ENCODE measurements at regions not wholly inside any gene's neighbourhood (a gene's known extent, or its start where the extent isn't known, plus 50 kb on each side); places are given as distances from the start of the nearest gene placed in this dataset.

DNA sequence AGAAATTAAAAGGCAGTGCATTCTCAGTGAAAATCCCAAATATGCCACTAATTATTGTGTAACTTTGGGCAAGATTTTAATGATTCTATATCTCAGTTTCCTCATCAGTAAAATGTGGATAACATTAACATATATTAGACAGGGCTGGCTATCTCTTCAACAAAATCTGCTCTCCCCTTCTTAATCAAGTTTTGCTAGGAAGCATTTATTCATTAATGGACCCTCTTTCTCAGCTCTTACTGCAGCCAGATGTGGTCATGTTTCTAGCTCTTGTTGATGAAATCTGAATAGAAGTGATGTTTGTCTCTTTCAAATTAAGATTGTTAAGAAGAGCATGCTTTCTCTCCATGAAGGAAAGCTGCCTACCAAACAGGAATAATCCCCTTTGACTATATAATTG is 84.4 kb upstream of the PPFIA2 start:
- FAIRE-seq (no peak), DNase-seq (ENCODE audit: low spot score in 2 of 2) (no peak)

DNA sequence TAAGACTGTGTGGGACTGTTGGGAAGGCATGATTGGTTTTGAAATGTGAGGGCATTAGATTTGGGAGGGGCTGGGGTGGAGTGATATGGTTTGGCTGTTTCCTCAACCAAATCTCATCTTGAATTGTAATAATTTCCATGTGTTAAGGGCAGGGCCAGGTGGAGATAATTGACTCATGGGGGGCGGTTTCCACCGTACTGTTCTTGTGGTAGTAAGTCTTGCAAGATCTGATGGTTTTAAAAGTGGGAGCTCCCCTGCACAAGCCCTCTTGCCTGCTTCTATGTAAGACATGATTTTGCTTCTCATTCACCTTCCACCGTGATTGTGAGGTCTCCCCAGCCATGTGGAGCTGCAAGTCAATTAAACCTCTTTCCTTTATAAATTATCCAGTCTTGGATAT is 76.6 kb upstream of the PPFIA2 start:
- FAIRE-seq = no peak

DNA sequence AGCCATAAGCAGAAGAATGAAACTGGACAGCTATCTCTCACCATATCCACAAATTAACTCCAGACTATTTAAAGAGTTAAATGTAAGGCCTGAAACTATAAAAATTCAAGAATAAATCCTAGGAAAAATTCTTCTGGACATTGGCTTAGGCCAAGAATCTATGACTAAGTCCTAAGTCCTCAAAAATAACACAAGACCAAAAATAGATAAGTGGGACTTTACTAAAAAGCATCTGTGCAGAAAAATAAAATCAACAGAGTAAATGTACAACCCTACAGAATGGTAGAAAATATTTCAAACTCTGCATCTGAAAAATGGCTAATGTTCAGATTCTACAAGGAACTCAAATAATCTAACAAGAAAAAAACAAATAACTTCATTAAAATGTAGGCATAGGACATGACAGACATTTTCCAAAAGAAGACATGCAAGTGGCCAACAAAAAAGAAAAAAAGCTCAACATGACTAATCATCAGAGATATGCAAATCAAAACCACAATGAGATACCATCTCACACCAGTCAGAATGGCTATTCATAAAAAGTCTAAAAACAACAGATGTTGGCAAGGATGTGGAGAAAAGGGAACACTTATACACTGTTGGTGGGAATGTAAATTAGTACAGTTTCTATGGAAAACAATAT is 61.0 kb upstream of the PPFIA2 start:
- DNase-seq (ENCODE audit: low spot score in 2 of 2) (no peak), FAIRE-seq (no peak)

More for the DNA sequence above, 76.6 kb upstream of the PPFIA2 start:
- no peak for DNase-seq (ENCODE audit: low spot score in 2 of 2)

DNA sequence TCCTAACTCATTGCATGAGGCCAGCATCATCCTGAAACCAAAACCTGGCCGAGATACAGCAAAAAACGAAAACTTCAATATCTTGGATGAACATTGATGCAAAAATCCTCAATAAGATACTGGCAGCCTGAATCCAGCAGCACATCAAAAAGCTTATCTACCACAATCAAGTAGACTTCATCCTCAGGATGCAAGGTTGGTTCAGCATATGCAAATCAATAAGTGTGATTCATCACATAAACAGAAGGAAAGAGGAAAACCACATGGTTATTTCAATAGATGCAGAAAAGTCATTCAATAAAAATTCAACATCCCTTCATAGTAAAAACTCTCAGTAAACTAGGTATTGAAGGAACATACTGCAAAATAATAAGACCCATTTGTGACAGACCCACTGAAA is 56.5 kb upstream of the PPFIA2 start:
- DNase-seq (ENCODE audit: low spot score in 2 of 2) (no peak), FAIRE-seq (no peak)

DNA sequence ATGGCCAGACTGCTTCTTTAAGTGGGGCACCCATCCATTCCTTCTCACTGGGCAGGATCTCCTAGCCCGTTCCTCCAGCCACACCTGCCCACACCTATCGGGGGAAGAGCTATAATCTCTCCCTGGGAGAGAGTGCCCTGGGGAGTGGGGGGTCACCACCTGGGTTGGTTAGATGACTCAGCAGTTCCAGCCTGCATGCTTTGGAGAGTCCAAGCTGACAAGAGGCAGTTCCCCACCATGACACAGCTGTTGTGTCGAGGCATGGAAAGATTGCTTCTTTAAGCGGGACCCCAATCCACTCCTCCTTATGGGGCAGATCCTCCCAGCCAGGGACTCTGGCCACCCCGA is 52.6 kb upstream of the PPFIA2 start:
- FAIRE-seq = no peak
- no peak for DNase-seq (ENCODE audit: low spot score in 2 of 2)

DNA sequence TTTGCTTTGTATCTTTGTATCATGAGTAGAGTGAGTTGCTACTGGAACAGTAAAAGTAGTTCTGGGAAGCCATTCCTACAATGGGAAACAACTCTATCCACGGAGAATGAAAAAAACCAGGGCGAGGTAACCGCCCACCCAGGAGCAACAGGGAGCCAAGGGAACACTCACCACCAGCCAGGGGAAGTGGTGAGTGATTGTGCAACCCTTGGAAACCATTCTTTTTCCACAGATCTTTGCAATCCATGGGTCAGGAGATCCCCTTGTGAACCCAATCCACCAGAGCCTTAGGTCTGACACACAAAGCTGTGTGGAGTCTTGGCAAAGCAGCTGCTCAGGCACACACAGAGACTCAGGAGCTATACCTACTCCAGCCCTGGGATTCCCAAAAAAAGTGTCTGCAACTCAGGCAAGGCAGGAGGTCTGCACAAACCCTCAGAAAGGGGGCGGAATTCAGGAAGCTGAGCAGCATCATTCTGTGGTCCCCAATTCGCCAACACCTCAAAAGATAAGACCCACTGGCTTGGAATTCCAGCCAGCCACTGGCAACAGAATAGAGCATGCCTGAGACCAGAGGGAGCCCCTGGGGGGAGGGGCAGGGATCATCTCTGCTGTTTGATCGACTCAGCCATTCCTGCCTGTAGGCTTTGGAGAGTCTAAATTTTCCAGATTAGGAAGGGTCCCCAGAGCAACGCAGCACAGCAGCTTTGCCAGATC is 52.1 kb upstream of the PPFIA2 start:
- FAIRE-seq = no peak

DNA sequence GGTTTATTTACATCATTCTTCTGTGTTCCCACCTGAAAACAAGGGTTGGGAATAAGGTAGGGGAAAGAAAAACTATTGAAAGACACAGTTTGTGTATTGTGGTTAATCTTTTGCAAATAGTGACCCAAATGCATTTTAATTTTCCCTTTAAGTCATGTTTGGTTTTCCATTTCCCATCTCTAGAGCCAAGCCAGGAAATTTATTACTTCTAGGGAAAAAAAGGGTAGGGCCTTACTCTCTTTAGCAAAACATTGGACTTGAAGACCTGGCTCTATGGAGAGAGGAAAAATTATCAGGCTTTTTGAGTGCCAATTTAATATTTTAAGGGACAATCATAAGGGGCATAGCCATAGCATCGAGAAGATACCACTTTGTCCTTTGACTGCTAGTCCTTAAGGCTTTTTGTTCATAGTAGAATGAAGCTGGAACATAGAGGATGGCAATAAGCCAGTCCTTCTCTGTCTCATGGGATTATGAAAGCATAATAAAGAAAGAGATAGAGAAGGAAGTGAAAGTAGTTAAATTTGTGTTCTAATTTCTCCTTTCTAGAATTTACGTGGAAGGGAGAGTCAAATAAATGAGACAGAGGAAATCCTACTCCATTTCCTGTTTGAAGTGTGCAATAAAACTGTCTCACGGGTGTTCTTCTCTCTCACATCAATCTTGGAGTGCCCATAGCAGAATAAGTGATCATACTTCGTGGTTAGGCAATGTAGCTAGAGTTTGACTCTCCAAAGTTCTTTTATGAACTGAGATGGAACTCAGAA is 50.9 kb upstream of the PPFIA2 start:
- DNase-seq (ENCODE audit: low spot score in 2 of 2) (no peak), FAIRE-seq (no peak)

More for the DNA sequence above, 52.1 kb upstream of the PPFIA2 start:
- DNase-seq (ENCODE audit: low spot score in 2 of 2) = no peak

DNA sequence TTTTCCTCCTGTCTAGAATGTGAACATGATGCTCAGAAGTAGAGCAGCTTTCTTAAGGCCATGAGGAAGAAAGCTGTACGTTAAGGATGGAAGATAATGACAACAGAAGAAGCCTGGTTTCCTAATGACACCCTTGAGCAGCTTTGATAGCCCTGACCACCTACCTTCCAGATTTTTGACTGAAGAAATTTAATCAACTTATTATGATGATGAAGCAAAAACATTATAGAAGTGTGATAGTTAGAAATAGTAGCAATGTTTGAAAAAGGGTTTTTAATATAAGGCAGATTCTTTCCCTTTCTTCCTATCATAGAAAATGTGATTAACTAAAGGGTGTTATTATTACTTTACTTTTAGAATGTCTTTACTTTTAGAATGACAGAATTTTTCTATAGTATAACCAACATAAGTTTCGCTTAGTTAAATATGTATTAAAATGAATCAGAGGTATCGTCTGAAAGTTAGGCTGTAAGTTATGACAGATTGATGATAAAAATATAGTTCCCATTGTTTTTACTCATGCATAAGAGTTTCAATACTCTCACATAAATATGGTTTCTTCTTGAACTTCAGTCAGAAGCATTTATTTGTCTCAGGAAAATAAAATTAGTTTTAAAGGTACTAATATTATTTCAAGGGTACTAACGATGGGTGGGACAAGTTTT is 50.1 kb upstream of the PPFIA2 start:
- peak; percentile 19 for FAIRE-seq
- DNase-seq (ENCODE audit: low spot score in 2 of 2) = no peak

All from frontal cortex (tissue), 3 donors.